HG02981 (cell line): ENCODE measurements at regions not wholly inside any gene's neighbourhood (a gene's known extent, or its start where the extent isn't known, plus 50 kb on each side); places are given as distances from the start of the nearest gene placed in this dataset.
"Not testable (repeated sequence)": the region's sequence is repeated elsewhere in the genome, so short reads cannot be mapped to it uniquely, and the experiment has no call there.

Experiments used
- ATAC-seq: cut with Tn5 transposase; IDR thresholded peaks from one replicate; pipeline ENCODE4 v1.9.1; 2021; ENCODE audit warnings: mild to moderate bottlenecking, moderate library complexity; ENCODE audit not compliant: unreplicated experiment

- no peak for ATAC-seq
Measured at GRCh38 chr22:47547881-47548650, 785.6 kb downstream of the TBC1D22A start.

- ATAC-seq = no peak
Measured at GRCh38 chr22:47547239-47547661, 784.8 kb downstream of the TBC1D22A start.

- ATAC-seq = no peak
Measured at GRCh38 chr22:47544696-47545095, 782.2 kb downstream of the TBC1D22A start.

GRCh38 chr22:47543447-47543846 is 781.0 kb downstream of the TBC1D22A start:
- no peak for ATAC-seq

GRCh38 chr22:47540011-47540410 is 777.6 kb downstream of the TBC1D22A start:
- ATAC-seq = no peak

GRCh38 chr22:47539374-47539773 is 776.9 kb downstream of the TBC1D22A start:
- ATAC-seq = no peak

GRCh38 chr22:47535681-47536080 is 773.2 kb downstream of the TBC1D22A start:
- ATAC-seq = no peak

GRCh38 chr22:47534804-47535410 is 772.5 kb downstream of the TBC1D22A start:
- ATAC-seq = no peak

GRCh38 chr22:47533961-47534803 is 771.7 kb downstream of the TBC1D22A start:
- no peak for ATAC-seq

- no peak for ATAC-seq
Measured at GRCh38 chr22:47517062-47517461, 754.6 kb downstream of the TBC1D22A start.

- no peak for ATAC-seq
Measured at GRCh38 chr22:47515384-47516125, 753.1 kb downstream of the TBC1D22A start.

GRCh38 chr22:47512617-47513016 is 750.2 kb downstream of the TBC1D22A start:
- ATAC-seq = no peak

- ATAC-seq = no peak
Measured at GRCh38 chr22:47504962-47505361, 742.5 kb downstream of the TBC1D22A start.

GRCh38 chr22:47498969-47499495 is 736.6 kb downstream of the TBC1D22A start:
- ATAC-seq = no peak

- no peak for ATAC-seq
Measured at GRCh38 chr22:47497666-47498065, 735.2 kb downstream of the TBC1D22A start.

GRCh38 chr22:47495110-47495509 is 732.7 kb downstream of the TBC1D22A start:
- ATAC-seq = no peak

- ATAC-seq = not testable (repeated sequence)
Measured at GRCh38 chr22:47488131-47488530, 725.7 kb downstream of the TBC1D22A start.

- no peak for ATAC-seq
Measured at GRCh38 chr22:47486569-47487312, 724.3 kb downstream of the TBC1D22A start.

GRCh38 chr22:47484960-47485569 is 722.6 kb downstream of the TBC1D22A start:
- no peak for ATAC-seq
